GM04504 (cell line): ENCODE measurements at regions not wholly inside any gene's neighbourhood (a gene's known extent, or its start where the extent isn't known, plus 50 kb on each side); places are given as distances from the start of the nearest gene placed in this dataset.

Experiments
- DNase-seq: peaks from one replicate; pipeline ENCODE4 v3.0.0-alpha.2; 2012; ENCODE audit warnings: low read depth

DNA sequence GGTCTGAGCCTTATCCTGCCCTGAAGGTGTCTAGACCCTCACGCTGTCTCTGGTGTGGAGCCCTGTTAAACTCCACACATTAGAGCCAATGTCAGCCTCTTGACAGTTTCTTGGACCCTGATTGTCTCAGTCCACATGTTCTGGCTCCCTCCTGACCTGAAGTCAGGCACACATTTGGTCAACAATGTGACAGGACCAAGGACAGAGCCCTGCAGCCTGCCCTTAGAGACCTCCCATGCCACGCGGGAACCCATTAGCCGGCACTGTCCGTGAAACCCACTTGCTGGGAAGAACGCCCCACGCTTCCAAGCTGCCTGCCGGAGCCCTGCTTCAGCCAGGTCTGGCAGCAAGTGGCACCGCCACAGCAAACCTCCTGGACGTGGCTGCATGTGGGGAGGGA lies 162.7 kb upstream of the LINGO1 start:
- no peak for DNase-seq

DNA sequence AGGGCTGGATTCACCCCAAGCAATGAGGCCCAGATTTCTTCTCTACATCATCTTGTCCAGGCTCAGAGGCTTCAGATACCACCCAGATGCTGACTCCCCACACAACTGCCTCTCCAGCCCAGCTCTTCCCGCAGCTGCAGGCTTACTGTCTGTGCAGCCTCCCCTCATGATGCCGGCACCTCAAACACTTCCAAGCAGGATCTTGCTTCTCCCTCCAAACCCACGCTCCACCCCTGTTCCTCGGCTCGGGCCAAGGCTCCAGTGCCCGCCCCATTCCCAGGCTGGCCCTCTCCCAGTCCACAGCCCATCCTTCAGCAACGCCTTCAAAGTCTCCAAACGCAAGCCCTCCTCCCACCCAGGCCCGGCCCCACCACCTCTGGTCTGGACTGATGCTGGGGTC lies 159.2 kb upstream of the LINGO1 start:
- no peak for DNase-seq

DNA sequence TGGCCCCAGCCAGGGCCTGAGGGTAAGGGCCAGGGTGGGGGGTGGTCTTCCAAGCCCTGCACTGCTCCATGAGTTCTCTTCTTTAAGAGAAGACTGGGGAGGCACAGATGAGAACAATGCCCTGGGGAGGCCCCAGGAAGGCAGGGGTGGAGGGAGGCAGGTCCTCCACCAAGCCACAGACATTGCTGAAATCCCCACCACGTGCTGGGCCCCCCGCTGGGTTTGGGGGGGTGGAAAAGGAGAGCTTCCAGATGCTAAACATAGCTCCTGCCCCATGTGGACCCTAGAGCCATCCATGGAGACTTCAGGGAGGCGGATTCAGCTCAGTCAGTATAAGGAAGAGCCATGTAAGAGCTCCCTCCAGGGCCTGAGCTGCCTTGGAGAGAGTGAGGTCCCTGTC lies 157.8 kb upstream of the LINGO1 start:
- no peak for DNase-seq

DNA sequence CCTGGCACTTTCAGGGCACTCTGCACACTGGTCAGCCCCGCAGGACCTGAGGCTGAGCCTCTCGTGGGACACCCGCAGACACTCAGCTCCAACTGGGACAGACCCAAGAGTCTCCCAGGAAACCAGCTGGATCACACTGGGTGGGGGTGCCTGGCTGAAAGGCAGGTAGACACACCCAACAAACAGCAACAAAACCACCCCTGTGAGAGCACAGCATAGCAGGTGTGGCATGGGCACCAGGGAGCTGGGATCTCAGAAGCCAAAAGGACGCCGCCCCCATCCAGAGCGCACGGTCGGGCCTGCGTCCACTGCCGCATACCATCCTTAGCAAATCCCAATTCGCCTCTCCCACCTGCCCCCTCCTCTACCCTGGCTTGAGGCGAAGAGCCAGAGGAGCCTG lies 154.2 kb upstream of the LINGO1 start:
- no peak for DNase-seq

DNA sequence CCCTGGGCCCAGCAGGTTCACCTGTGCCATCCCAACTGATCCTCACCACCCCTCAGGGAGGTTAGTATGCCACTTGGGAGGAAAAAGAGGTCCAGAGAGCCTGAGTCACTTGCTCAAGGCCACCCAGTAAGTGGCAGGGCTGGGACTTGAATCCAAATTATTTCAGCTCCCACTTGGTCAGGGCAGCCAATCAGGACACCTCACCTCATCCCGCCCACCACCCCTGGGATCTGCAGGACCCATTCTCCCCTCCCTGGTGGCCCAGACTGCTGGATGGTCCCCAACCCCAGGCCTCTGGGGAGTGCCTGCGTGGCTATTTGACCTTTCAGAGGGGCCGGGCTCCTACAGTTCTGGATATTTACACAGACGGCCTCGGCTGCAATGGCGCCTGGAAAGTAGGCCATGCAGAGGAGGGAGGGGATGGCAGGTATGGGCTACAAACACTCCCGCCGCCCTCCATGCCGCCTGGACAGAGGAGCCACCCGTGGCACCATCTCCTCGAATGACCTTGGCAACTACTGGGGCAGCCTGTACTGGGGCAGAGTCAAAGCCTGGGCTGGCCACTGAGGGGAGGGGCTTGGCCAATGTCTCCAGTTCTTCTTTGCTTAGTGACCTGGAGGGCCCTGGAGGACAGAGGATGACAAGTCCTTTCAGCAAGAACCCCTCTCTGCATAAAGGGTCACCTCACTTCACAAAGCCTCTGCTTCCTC lies 153.6 kb upstream of the LINGO1 start:
- no peak for DNase-seq

DNA sequence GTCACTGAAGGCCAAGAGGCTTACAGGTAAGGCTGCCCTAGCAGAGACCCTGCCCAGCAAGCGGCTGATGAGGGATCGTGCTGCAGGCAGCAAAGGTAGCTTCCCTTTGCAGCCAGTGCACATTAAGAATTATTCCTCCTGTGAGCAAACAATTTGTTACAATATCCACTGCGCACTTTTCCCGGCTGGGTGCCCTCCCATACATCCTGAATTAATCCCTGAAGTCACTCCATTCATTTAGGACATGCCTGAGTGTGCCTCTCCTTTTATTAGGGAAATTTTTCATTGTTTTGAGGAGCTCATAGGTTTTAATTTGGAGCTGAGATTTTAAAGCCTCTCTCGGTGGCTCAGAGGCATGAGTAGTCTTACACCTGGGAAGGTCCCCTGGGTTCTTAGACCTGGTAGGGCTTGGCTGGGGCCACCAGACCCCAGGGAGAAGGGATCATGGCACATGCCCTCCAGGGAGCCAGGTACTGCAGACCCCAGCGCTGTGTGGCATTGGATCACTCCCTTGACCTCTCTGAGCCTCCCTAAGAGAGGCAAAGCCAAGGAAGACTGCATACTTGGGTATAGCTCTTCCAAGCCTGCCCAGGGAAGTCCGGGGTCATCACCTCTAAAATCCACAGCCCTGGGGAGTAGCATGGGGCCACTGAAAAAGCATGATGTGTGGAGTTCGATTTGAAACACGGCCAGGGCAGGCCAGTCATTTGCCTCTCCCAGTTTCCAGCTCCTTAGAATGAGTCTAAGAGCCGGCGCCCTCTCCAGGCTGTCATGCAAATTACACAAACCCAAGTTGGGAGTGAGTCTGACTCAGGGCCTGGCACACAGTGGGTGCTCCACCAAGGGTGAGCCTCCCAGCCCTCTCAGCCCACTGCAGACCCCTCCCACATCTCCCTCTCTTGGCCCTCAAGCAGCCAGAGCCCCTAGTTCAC lies 151.9 kb upstream of the LINGO1 start:
- no peak for DNase-seq

DNA sequence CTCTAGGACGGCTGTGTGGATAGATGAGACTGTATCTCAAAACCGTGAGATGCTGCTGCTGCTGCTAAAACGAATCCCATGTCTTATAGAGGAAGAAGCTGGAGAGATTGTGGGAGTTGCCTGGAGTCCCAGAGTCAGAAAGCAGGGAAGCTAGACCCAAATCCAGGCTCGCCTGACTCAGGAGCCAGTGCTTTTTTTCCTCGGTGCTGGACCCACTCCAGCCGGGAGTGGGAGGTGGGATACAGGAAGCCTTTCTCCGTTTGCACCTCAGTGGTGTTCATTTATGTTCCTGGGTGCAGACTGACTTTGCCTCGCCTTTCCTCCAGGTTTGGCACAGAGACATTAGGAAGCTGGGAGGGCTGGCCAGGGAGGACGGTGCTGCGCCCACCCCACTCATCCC lies 150.9 kb upstream of the LINGO1 start:
- no peak for DNase-seq

DNA sequence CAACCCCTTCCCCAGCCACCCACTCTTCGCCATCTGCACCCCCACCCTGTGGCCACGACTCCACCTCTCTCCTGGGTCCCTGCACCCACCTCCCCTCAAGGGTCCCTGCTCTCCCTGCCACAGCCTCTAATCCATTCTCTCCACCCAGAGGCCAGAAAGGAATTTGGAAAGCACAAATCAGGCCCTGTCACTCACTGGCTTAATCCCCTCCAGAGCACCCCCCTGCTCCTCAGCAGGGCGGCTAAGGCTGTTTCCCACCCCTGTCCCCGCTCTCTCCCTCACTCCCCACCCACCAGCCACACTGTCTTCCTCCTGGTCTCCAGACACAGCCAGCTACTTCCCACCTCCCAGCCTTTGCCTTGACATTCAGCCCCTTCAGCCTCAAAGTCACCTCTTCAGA lies 150.0 kb upstream of the LINGO1 start:
- DNase-seq, result no peak

DNA sequence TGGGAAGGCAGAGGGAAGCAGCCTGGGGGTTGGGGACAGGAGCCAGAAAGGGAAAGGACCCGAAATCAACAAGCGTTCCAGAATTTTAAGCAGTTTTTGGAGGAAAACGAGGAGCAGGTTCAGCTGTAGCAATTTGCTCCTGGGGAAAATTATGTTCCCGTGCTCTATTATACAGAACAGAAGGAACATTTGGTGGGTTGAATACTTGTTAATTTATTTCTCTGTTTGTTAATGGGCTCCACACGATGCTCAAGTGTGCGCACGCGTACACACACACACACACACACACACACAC lies 149.2 kb upstream of the LINGO1 start:
- no peak for DNase-seq

DNA sequence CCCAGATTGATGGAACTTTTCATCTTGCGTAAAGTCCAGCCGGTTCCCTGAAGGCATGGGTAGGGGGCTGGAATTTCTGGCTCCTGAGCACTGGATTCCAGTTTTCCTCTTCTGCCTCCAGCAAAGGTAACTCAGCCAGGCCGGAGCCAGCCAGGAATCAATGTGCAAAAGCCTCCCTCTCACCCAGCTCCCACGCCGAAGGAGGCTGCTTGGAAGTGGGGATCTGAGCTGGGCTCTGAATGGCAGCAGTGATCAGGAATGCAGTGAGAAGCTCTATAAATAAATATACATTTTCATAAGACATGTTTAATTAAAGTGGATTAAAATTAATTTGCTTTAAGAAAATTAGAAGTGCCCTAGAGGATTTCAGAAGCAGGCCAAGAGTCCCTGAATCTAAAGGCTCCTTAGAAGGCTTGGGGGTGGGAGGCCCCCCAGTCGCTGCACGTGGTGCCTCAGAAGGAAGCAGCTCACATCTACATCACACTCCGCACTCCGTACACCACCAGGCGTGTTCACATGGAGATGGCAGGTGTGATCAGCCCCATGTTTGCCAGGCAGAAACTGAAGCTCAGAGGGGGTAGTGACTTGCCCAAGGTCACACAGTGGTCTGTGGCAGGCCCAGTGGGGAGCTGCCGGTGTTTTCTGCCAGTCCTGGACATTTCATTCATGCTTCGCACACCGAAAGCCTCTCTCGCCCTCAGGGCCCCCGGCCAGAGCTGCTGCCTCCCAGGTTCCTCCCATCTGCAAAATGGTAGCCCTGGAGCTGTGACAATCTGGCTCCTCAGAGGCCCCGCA lies 148.6 kb upstream of the LINGO1 start:
- DNase-seq, result no peak

DNA sequence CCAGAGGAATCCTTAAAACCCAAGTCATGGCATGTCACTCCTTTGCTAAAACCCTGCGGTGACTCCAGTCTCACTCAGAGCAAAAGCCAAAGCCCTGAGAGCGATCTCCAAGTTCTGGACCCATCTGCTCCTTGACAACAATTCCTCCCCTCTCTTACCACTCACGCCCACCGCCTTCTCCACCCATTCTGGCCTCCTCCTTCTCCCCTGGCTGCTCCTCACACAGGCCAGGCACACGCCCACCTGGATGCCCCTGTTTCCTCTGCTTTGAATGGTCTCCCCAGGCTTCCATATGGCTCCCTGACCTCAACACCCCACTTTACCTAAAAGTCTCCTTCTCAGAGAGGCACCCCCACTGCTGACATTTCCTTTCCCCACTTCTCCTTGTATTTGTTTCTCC lies 146.1 kb upstream of the LINGO1 start:
- DNase-seq, result no peak

DNA sequence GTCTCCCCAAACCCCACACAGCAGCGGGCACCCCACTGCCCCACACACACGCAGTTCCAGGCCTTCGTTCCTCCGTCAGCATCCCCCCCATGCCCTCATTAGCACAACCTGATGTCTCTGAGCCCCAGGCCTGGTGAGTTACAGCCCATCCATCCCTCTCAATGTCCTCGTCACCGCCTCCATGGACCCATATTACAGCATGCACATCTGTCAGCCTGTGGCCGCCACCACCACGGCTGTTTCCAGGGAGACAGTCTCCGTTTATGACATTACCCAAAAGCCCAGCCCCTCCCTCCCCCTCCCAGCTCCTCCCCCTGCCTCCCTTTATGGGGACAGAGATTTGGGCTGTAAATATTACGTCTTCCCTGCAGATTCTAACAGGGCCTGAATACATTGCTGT lies 143.1 kb upstream of the LINGO1 start:
- no peak for DNase-seq

DNA sequence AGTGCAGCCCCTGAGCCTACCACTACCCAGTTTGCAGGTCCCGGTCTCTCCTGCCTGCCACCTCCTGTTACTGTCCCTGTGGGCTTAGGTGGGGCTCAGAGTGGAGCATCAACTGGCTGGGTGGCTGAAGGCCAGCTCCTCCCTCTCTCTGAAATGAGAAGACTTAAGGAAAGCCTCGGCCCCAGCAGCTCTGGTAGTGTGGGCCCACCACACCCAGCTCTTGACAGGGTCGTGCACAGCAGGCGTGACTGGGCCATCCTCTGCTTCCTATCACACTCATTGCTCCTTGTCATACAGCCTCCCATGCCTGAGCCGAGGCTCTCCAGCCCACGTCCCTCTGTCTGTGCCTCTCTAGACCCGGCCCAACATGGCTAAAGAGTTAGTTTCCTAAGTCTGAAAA lies 142.7 kb upstream of the LINGO1 start:
- DNase-seq, result no peak

DNA sequence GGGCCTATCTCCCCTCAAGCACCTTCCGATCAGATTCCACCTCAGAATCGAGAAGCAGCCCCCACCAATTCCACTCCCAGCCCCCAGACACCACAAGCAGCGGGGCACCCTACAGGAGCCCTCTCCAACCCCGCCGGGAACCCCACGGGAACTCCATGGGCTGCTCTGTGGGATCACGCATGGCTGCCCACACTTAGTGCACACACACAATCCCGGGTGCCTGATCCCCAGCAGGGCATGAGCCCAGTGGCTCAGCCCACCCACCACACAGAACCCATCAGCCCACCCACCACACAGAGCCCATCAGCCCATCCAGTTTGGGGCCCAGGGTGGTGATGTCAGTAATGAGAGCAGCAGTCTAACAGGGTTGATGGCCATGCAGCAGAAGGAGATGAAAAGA lies 141.6 kb upstream of the LINGO1 start:
- DNase-seq, result no peak

DNA sequence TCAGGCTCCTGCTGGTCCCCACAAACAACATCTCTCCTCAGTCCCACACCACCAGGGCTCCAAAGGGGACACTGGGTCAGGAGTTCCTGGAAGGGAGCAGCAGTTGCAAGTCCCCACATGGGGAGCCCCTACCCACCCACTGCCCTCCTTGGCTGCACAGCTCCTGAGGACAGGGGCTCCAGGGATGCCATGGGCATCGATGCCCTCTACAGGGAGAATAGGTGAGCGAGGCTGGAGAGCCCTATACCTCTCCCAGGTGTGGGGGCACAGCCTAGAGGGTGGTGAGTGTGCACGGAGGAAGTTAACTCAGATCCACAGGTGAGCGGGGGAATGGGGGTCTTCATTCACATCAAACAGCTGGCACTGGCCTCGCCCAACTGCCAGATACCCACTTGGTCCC lies 141.2 kb upstream of the LINGO1 start:
- no peak for DNase-seq

DNA sequence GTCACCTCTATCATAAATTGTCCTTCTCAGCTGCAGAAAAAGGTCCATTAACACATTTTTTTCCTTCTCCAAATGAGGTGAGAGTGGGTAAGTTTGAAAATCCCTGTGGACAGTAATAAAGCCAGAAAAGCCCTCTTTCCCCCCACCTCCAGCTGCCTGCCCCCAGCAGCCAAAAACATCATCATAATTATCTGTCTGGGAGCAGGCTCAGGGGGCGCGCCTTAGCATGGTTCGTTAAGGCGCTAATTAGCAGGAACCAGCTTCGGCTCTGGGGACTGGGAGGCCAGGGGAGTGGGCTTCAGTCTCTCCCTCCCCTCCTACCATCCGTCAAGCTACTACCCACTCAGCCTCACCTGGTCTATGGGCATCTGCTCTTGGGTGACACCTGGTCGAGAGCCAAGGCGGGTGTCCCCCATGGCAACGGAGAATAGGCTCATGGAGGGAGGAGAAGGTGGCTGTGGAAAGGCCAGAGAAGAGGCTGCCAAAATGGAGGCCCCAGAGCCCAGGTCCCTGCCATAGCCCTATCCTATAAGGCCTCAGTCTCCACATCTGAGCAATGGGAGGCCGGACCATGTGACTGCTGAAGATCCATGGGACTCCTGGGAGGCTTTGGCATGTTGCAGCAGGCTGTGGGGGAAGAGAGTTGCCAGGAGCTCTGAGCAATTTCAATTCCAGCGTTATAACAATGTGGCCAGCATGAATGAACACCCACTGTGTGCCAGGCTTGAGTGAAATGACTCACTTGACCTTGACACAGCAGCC lies 140.1 kb upstream of the LINGO1 start:
- DNase-seq, result no peak

DNA sequence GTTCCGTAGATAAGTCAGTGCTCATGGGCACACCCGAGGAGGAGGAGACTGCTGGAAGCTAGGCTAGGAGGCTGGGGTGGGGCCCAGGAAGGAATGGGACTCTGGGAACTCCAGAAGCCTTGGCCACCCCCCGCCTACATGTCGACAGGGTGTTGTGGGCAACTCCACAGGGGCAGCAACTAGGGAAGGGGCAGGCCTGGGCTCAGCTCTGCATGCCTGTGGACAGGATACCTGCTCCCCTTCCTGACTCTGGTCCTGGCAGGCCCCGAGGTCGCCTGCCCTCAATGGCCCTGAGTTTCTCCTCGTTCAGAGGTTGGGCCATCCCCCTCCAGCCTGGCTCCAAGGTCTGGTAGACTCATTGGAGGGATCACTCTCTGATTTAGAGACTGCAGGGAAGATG lies 138.9 kb upstream of the LINGO1 start:
- no peak for DNase-seq

DNA sequence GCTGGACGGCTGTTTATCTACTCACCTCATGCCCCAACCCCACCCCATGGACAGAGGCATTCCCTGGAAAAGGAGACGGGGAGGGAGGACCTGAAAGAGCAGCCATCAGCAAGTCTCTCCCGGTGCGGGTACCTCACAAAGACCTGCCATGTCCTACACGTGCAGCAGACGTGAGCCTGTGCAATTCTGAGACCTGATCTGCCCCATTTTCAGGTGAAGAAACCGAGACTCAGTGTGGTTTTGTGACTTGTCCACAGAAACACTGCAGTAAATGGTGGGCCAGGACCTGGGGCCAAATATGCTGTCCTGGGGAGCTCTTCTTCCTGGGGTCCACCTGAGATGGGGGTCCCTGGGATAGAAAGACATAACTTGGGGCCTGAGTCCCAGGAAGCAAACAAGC lies 137.0 kb upstream of the LINGO1 start:
- no peak for DNase-seq

DNA sequence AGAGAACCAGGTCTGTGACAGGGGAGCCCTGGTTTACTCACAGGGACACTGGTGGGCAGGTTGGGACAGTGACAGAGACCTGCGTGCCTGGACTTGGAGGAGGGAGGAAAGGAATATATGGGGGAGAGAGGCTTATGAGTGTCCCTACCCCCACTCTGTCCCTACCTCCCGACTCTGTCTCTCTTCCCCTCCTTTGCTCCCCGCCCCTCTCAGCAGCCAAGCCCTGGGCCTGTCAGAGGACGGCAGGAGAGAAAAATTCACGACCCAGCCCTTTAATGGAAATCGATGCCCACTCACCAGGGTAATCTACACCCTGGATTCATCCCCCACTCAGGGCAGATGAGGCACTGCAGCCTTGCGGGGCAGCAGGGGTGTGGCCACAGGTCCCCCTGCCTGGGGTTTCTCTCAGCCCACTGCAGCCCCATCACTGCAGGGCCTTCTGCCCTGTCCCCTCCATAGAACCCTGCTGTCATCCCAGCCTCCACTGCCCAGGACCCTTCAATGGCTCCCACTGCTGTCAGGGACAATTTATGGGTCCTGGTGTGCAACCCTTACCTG lies 135.9 kb upstream of the LINGO1 start:
- DNase-seq, result no peak

DNA sequence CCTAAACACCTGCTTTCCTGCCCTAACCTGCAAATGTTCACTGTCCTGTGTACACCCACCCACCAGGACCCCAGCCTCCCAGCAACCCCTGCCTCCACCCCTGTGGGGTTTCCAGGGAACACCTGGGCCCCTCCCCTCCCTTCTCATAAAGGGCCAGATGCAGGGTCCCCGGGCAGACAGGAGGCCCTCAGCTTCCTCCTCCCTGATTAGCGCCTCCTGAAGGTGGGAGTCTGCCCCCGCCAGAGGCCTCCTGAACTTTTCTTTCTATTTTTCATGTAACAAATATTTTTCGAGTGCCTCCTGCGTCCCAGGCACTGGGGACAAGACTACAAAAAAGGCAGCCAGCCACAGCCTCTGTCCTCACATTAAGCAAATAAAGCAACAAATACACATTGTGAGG lies 135.4 kb upstream of the LINGO1 start:
- no peak for DNase-seq

DNA sequence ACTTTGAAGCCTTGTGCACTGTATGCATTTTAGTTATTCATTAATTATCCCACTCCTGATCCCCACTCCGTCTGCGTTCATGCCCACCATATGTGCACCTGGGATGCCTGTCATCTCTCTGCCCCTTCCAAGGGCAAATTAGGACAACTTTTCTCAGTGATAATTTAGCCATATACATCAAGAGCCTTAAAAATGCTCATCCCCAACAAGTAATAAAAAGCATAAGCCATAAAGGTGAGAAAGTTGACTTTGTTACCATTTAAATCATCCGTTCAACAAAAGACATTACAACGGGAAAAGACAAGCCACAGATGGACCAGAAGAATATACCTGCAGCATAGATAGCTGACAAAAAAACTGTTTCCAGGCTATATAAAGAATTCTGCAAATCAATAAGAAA lies 131.4 kb upstream of the LINGO1 start:
- DNase-seq, result no peak

DNA sequence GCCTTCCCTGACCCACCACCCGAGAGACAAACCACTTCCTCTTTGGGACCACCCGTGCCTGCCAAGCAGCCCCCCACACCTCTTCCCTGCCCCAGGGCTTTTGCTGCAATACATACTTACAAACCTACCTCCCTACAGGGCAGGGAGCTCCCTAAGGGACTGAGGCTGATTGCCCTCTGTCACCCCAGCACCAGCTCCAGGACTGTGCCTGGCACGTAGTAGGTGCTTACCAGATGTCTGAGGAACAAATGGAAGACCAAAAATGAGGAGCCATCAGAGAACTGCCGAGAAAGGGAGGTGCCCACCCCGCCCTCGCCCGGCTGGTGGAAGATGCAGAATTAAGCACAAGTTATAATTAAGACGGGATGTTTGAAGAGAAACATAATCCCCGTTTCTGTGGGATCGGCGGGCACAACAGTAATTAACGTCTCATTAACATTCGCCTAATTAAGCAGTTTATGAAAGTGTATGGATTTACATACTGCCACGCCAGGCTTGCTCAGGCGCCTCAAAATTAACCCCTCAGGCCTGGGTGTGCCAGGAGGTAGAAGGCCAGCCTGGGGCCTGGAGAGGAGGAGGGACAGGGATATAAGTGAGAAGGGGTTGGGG lies 130.1 kb upstream of the LINGO1 start:
- DNase-seq, result no peak
